IMR-90 (cell line): ENCODE measurements at regions not wholly inside any gene's neighbourhood (a gene's known extent, or its start where the extent isn't known, plus 50 kb on each side); places are given as distances from the start of the nearest gene placed in this dataset.

Source experiments
- ATAC-seq: fragments of 200-7000 bp; cut with Tn5 transposase; 2 replicates; pipeline ENCODE4 v1.9.1; 2020; ENCODE audit warnings: low read depth, mild to moderate bottlenecking, moderate library complexity
- BruUV-seq: library from RNA; stranded (reverse); fragments of 400-500 nt; replicated peaks from 2 replicates; lab custom pipeline; 2021; lab: Mats Ljungman, UMichigan
- CTCF ChIA-PET: fragments of 300-600 bp; formaldehyde crosslinking; extraction: SDS; loops from one replicate; lab custom pipeline; 2021; ENCODE audit warnings: antibody characterized with exemption; lab: Yijun Ruan, JAX
- POLR2A ChIA-PET: fragments of 300-600 bp; sonication (Branson Sonifier 250); formaldehyde crosslinking; loops from one replicate; lab custom pipeline; 2022; ENCODE audit warnings: antibody characterized with exemption; ENCODE audit not compliant: unreplicated experiment; lab: Charles Lee
- DNase-seq: peaks from one replicate; pipeline ENCODE4 v3.0.0; 2013
- H2AFZ ChIP-seq: replicated peaks from 2 replicates; pipeline ENCODE3; 2013; ENCODE audit warnings: low read length, mild to moderate bottlenecking; ENCODE audit not compliant: poor library complexity
- H2AK5ac ChIP-seq: 2 replicates; pipeline ENCODE4 v1.6.1; 2013; ENCODE audit warnings: low read depth, low read length, inconsistent platforms
- H2AK9ac ChIP-seq: replicated peaks from 2 replicates; pipeline ENCODE3; 2013; ENCODE audit warnings: mild to moderate bottlenecking, low read depth, low read length, moderate library complexity; ENCODE audit not compliant: poor library complexity
- H2BK120ac ChIP-seq: 2 replicates; pipeline ENCODE4 v1.6.1; 2013; ENCODE audit warnings: low read depth, low read length, inconsistent platforms
- H2BK15ac ChIP-seq: 3 replicates; pipeline ENCODE4 v1.6.1; 2013; ENCODE audit warnings: low read depth, low read length, inconsistent platforms
- H2BK20ac ChIP-seq: 2 replicates; pipeline ENCODE4 v1.6.1; 2013; ENCODE audit warnings: low read depth, mild to moderate bottlenecking, inconsistent platforms, low read length, moderate library complexity
- H2BK5ac ChIP-seq: 2 replicates; pipeline ENCODE4 v1.6.1; 2013; ENCODE audit warnings: mild to moderate bottlenecking, low read depth, low read length, inconsistent platforms; ENCODE audit not compliant: poor library complexity, severe bottlenecking
- H3K14ac ChIP-seq: replicated peaks from 2 replicates; pipeline ENCODE4 v1.6.1; 2013; ENCODE audit warnings: low read depth, low read length, inconsistent platforms
- H3K18ac ChIP-seq: 2 replicates; pipeline ENCODE4 v1.6.1; 2013; ENCODE audit warnings: low read depth, low read length, control low read depth
- H3K23ac ChIP-seq: 2 replicates; pipeline ENCODE4 v1.6.1; 2013; ENCODE audit warnings: low read depth, low read length, inconsistent platforms
- H3K27ac ChIP-seq: 2 replicates; pipeline ENCODE4 v1.5.1; 2013; ENCODE audit warnings: mild to moderate bottlenecking, control low read depth, low read length; ENCODE audit not compliant: insufficient read depth
- H3K27me3 ChIP-seq: 2 replicates; pipeline ENCODE4 v1.6.1; 2013; ENCODE audit warnings: low read length; ENCODE audit not compliant: control insufficient read depth, insufficient read depth
- H3K36me3 ChIP-seq: 2 replicates; pipeline ENCODE4 v1.6.1; 2013; ENCODE audit warnings: low read length, mixed read lengths; ENCODE audit not compliant: control insufficient read depth, insufficient read depth
- H3K4ac ChIP-seq: 2 replicates; pipeline ENCODE4 v1.6.1; 2013; ENCODE audit warnings: low read depth, low read length, inconsistent platforms
- H3K4me1 ChIP-seq: 2 replicates; pipeline ENCODE4 v1.6.1; 2013; ENCODE audit warnings: low read length, mixed read lengths; ENCODE audit not compliant: control insufficient read depth, insufficient read depth
- H3K4me2 ChIP-seq: 2 replicates; pipeline ENCODE4 v1.6.1; 2013; ENCODE audit warnings: low read depth, mild to moderate bottlenecking, control low read depth, low read length, moderate library complexity
- H3K4me3 ChIP-seq: 2 replicates; pipeline ENCODE4 v1.5.1; 2013; ENCODE audit warnings: low read depth, mild to moderate bottlenecking, control low read depth, low read length, moderate library complexity; ENCODE audit not compliant: insufficient read depth
- H3K56ac ChIP-seq: 2 replicates; pipeline ENCODE4 v1.6.1; 2013; ENCODE audit warnings: low read length, inconsistent platforms; ENCODE audit not compliant: insufficient read depth; ENCODE audit errors: extremely low read depth
- H3K79me1 ChIP-seq, 2 experiments: 2 replicates each; pipeline ENCODE4 v1.6.1; 2013; ENCODE audit warnings: low read length in 2 of 2, inconsistent platforms in 1 of 2, low read depth in 1 of 2
- H3K9ac ChIP-seq: 2 replicates; pipeline ENCODE4 v1.6.1; 2013; ENCODE audit warnings: low read depth, low read length, control low read depth
- H3K9me1 ChIP-seq: 2 replicates; pipeline ENCODE4 v1.6.1; 2013; ENCODE audit warnings: low read length, inconsistent platforms; ENCODE audit not compliant: insufficient read depth
- H3K9me3 ChIP-seq: 2 replicates; pipeline ENCODE4 v1.6.1; 2013; ENCODE audit warnings: low read length; ENCODE audit not compliant: control insufficient read depth, insufficient read depth
- H4K20me1 ChIP-seq: 2 replicates; pipeline ENCODE4 v1.6.1; 2013; ENCODE audit warnings: low read length, inconsistent platforms; ENCODE audit not compliant: insufficient read depth
- H4K5ac ChIP-seq: 2 replicates; pipeline ENCODE4 v1.6.1; 2013; ENCODE audit warnings: mild to moderate bottlenecking, low read depth, low read length, control low read depth
- H4K8ac ChIP-seq, 2 experiments: 2 replicates each; pipeline ENCODE4 v1.6.1; 2013; ENCODE audit warnings: low read depth in 2 of 2, low read length in 2 of 2, control low read depth in 1 of 2, inconsistent platforms in 1 of 2
- H4K91ac ChIP-seq: 2 replicates; pipeline ENCODE4 v1.6.1; 2013; ENCODE audit warnings: low read depth, low read length, inconsistent platforms; ENCODE audit not compliant: insufficient read depth
- WGBS, 2 experiments: methylation state at CpG; one replicate each; pipeline versions ENCODE4 v1.1.5 to v1.1.7; 2013; ENCODE audit warnings: missing lambda C conversion rate in 2 of 2; ENCODE audit not compliant: insufficient read length in 1 of 2; ENCODE audit errors: extremely low coverage in 2 of 2; 5-methylcytosine and 5-hydroxymethylcytosine counted together
- dilution Hi-C: fragments of 300-500 bp; cut with HindIII; formaldehyde crosslinking; loops from one replicate; pipeline ENCODE4 v1.14.3; 2018; ENCODE audit warnings: low sequenced_read_pairs; ENCODE audit not compliant: unreplicated experiment
- in situ Hi-C: fragments of 300-500 bp; cut with MboI; formaldehyde crosslinking; loops from 3 replicates; pipeline ENCODE4 v1.14.3; 2019; ENCODE audit warnings: low sequenced_read_pairs, inconsistent platforms, mixed read lengths
- intact Hi-C: fragments of 100-400 bp; cut with micrococcal nuclease; formaldehyde crosslinking; loops from 2 replicates; pipeline ENCODE4 v1.10.0; 2022
- TF ChIP-seq, protein P1 (sequence below): fragments of 150-350 bp; IDR thresholded peaks from 2 replicates; pipeline ENCODE4 v1.6.1; 2016; ENCODE audit warnings: low read depth, mild to moderate bottlenecking, low read length, moderate library complexity, borderline replicate concordance

- 33% methylated on average over 2 of the region's 9 CpGs; no CpG with 5 or more reads in 1 of the 2 experiments for WGBS, 2 experiments
- H3K14ac ChIP-seq = no peak overlapping the region
- no peak overlapping the region for H3K27ac ChIP-seq
- no peak overlapping the region for H4K91ac ChIP-seq
- H3K56ac ChIP-seq = no peak overlapping the region
- no peaks in the 10 kb centered on the region for H3K79me1 ChIP-seq
- no peaks in the 10 kb centered on the region for H3K9me1 ChIP-seq
- no peak overlapping the region for H4K8ac ChIP-seq
- H2BK15ac ChIP-seq = no peak overlapping the region
- no peak overlapping the region for H3K4me2 ChIP-seq
- no peaks in the 10 kb centered on the region for H3K4me1 ChIP-seq
- ATAC-seq (no peak), DNase-seq (no peak)
- no peak overlapping the region for H3K4ac ChIP-seq
- ChIA-PET CTCF (no interaction called here), POLR2A (no interaction called here)
- H3K23ac ChIP-seq = no peak overlapping the region
- no peak overlapping the region for H2AFZ ChIP-seq
- H3K36me3 ChIP-seq = no peaks in the 10 kb centered on the region
- H3K18ac ChIP-seq = no peak overlapping the region
- no peaks in the 10 kb centered on the region for H3K9me3 ChIP-seq
- dilution Hi-C loops (no loop called here), intact Hi-C loops (no loop called here), in situ Hi-C loops (no loop called here)
- no peak overlapping the region for H3K9ac ChIP-seq
- no peak overlapping the region for H2BK120ac ChIP-seq
- no peaks in the 10 kb centered on the region for H3K27me3 ChIP-seq
- H3K4me3 ChIP-seq = no peak overlapping the region
- no peak overlapping the region for H4K5ac ChIP-seq
- H2AK5ac ChIP-seq = no peak overlapping the region
- BruUV-seq = no TSS peak
- H4K20me1 ChIP-seq = no peaks in the 10 kb centered on the region
- no peak overlapping the region for H2BK20ac ChIP-seq
- H2BK5ac ChIP-seq = no peak overlapping the region
- TF ChIP-seq, protein P1, sequence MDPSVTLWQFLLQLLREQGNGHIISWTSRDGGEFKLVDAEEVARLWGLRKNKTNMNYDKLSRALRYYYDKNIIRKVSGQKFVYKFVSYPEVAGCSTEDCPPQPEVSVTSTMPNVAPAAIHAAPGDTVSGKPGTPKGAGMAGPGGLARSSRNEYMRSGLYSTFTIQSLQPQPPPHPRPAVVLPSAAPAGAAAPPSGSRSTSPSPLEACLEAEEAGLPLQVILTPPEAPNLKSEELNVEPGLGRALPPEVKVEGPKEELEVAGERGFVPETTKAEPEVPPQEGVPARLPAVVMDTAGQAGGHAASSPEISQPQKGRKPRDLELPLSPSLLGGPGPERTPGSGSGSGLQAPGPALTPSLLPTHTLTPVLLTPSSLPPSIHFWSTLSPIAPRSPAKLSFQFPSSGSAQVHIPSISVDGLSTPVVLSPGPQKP = no peak
- no peak overlapping the region for H2AK9ac ChIP-seq
These were observed 115.8 kb downstream of the CCNA1 start for GRCh38 chr13:36548129-36548528.
